ENCODE measurements at regions not wholly inside any gene's neighbourhood (a gene's known extent, or its start where the extent isn't known, plus 50 kb on each side); places are given as distances from the start of the nearest gene placed in this dataset.

DNA sequence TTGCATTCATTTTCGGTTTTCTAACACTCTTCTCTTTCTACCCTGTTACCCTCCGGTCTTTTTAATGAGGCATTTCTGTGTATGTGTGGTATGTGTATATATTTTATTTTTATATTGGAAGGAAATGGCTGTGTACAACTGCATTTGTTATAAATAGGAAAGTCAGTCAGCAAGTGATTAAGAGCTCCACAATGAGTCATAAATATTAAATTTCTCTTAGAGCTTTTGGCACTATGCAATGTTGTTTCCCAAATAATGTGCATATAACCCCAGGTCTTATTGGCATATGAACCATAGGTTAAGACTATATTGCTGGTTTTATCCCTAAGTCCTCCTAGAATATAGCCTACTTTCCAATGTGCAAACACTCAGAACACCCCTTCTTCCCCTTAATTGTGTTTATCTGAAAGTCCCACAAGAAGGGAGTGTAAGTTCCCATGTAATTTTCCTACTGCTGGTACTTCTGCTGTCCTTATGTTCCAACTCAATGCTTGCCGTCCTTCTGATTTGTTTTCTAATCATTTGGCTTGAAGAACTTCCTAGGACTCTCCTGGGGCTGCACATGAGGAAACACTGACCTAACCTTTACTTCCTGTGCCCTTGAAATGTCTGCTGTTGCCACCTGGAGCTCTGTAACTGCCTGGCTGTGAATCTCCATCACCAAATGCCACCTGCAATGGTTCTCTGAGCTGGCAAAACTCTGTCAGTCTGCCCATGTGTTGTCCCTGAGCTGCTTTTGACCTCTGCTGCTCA lies 65.5 kb upstream of the PCSK5 start:
- TF ChIP-seq POLR2A (IDR thresholded peaks at IDR 0.05), result no peak
- TF ChIP-seq, protein P1, sequence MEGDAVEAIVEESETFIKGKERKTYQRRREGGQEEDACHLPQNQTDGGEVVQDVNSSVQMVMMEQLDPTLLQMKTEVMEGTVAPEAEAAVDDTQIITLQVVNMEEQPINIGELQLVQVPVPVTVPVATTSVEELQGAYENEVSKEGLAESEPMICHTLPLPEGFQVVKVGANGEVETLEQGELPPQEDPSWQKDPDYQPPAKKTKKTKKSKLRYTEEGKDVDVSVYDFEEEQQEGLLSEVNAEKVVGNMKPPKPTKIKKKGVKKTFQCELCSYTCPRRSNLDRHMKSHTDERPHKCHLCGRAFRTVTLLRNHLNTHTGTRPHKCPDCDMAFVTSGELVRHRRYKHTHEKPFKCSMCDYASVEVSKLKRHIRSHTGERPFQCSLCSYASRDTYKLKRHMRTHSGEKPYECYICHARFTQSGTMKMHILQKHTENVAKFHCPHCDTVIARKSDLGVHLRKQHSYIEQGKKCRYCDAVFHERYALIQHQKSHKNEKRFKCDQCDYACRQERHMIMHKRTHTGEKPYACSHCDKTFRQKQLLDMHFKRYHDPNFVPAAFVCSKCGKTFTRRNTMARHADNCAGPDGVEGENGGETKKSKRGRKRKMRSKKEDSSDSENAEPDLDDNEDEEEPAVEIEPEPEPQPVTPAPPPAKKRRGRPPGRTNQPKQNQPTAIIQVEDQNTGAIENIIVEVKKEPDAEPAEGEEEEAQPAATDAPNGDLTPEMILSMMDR (IDR thresholded peaks at IDR 0.05 in 4 of 5, conservative IDR thresholded peaks at IDR 0.05 in 1 of 5), result no peak
